GM13976 (cell line): ENCODE measurements at regions not wholly inside any gene's neighbourhood (a gene's known extent, or its start where the extent isn't known, plus 50 kb on each side); places are given as distances from the start of the nearest gene placed in this dataset.
A peak's percentile ranks its signal among the peaks of the same experiment; 100 is the strongest.
"Not testable (repeated sequence)": the region's sequence is repeated elsewhere in the genome, so short reads cannot be mapped to it uniquely, and the experiment has no call there.

Experiments
- DNase-seq: peaks from one replicate; pipeline ENCODE4 v3.0.0; 2012; ENCODE audit warnings: low spot score
- in situ Hi-C: fragments of 300-500 bp; cut with MboI; formaldehyde crosslinking; loops from one replicate; pipeline ENCODE4 v1.12.0; 2022; ENCODE audit warnings: low sequenced_read_pairs, mixed read lengths, inconsistent platforms; ENCODE audit not compliant: unreplicated experiment

GRCh38 chr1:120981489-120982094 is 92.0 kb downstream of the PPIAL4A start:
- in situ Hi-C loops = not testable (repeated sequence)

GRCh38 chr1:120994614-120995013 is 105.0 kb downstream of the PPIAL4A start:
- in situ Hi-C loops = not testable (repeated sequence)

More at GRCh38 chr1:120981489-120982094, 92.0 kb downstream of the PPIAL4A start:
- DNase-seq = not testable (repeated sequence)

DNA sequence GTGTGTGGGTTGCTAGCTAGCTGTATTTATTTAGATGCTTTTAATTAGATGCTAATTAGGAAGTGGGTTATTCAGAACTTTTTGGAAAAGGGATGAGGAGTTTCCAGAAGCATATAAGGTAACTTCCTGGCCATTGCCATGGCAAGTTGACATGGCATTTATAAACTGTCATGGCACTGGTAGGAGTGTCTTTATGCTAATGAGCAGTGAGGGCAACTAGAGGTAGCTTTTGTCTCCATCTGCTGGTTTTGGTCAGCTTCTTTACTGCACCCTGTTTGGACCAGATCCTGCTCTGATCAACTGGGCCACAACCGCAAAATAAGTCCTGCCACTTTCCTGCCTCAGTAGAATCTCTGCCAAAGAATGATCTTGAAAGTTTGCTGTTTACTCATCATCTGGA is 105.5 kb downstream of the PPIAL4A start:
- in situ Hi-C loops = not testable (repeated sequence)

More at GRCh38 chr1:120994614-120995013, 105.0 kb downstream of the PPIAL4A start:
- DNase-seq = not testable (repeated sequence)

GRCh38 chr1:121001090-121001726 is 111.6 kb downstream of the PPIAL4A start:
- DNase-seq, in situ Hi-C loops: not testable (repeated sequence)

More for the DNA sequence above, 105.5 kb downstream of the PPIAL4A start:
- DNase-seq = not testable (repeated sequence)

DNA sequence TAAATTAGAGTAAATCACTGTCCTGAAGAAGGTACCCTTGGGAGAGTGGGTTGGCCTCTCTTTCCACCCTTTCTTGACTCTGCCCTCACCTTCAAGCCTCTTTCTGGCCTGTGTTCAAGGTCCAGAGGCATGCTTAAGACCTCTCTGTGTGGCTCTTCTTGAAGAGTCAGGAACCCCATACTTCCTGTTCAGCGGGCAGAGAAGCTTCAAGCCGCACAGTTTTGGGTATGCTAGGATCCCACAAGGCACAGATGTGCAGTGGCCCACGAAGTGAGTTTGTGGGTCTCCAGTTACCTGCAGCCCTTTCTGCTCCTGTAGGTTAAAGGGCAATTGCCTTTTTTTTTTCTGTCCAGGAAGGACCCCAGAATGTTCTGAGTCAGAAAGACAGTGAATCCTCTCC is 113.7 kb downstream of the PPIAL4A start:
- DNase-seq, in situ Hi-C loops: not testable (repeated sequence)

- DNase-seq = peak; percentile 0
- in situ Hi-C loops = not testable (repeated sequence)
Measured at GRCh38 chr1:121006826-121007225, 117.3 kb downstream of the PPIAL4A start.

GRCh38 chr1:121007755-121008154 is 118.2 kb downstream of the PPIAL4A start:
- DNase-seq = peak; percentile 1
- in situ Hi-C loops = not testable (repeated sequence)

- in situ Hi-C loops, DNase-seq: not testable (repeated sequence)
Measured at GRCh38 chr1:121008512-121009215, 119.1 kb downstream of the PPIAL4A start.

DNA sequence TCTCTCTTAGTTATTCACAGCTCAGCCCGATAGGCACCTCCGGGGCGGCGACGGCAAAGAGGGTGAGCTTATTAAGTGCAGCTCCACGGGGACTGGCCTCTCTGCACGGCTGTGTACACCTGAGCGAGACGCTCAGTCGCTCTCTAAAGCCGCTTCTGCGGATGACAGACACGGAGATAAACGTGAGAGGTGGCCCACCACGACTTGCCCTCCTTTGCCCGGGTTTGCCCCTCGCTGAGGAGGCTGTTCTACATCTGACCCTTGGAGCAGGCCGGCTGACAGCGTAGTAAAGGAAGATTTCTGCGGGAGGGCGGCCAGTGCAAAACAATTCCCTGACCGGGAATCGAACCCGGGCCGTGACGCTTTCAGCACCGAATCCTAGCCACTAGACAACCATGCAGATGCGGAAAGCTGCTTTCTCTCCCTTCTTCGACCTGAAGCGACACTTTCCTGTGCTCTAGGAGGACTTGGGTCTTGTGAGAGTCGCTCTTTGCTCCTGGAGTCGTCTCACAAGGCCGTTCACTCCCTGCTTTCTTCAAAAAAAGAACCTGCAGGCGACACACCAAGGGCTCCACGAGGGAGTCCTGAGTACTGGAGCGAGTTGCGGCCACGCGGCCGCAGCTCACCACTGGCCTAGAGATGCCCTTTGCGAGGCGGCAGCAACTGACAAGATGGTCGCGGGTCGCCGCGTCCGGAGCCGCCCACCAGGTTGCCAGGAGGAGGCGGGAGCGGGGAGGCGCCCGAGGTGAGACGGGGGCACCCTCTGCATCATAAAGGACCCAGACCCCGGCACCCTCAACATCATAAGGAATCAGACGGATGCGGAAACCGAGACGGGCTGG is 119.9 kb downstream of the PPIAL4A start:
- in situ Hi-C loops = not testable (repeated sequence)
- DNase-seq = peak; percentile 23

DNA sequence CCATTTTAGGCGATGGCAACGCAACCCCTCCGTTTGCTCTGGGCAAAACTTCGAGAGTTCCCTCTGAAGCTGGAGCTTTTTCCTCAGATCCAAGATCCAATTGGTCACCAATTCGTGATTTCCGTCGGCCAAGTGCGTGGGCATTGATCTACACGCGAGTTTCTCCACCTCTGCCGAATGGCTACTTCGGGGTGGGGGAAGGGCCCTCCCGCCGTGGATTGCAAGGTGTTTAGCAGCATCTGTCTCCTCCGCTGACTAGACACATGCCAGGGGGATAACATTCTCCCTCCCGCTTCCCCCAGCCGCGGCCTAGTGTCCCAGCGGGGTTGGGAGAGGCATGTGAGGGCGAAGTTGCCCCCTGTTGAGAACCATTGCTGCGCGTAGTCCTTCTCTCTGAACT is 120.6 kb downstream of the PPIAL4A start:
- in situ Hi-C loops, DNase-seq: not testable (repeated sequence)

DNA sequence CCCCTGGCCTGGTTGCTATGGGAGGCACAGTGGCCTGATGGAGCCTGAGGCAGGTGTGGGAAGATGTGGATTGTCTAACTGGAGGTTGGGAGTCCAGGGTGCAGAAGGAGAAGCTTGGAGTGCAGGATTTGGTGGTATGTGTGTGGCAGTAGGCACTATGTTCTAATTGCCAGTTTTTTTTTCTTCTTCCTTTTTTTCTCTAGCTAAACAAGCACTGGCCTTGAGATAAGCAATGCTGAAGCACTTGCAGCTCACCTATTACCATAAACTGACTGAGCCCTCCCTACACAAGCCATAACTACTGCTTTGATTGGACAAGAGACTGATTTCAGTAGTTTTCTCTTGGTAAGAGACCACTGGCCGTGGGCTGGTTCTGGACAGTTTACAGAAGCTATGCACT is 123.6 kb downstream of the PPIAL4A start:
- in situ Hi-C loops, DNase-seq: not testable (repeated sequence)

DNA sequence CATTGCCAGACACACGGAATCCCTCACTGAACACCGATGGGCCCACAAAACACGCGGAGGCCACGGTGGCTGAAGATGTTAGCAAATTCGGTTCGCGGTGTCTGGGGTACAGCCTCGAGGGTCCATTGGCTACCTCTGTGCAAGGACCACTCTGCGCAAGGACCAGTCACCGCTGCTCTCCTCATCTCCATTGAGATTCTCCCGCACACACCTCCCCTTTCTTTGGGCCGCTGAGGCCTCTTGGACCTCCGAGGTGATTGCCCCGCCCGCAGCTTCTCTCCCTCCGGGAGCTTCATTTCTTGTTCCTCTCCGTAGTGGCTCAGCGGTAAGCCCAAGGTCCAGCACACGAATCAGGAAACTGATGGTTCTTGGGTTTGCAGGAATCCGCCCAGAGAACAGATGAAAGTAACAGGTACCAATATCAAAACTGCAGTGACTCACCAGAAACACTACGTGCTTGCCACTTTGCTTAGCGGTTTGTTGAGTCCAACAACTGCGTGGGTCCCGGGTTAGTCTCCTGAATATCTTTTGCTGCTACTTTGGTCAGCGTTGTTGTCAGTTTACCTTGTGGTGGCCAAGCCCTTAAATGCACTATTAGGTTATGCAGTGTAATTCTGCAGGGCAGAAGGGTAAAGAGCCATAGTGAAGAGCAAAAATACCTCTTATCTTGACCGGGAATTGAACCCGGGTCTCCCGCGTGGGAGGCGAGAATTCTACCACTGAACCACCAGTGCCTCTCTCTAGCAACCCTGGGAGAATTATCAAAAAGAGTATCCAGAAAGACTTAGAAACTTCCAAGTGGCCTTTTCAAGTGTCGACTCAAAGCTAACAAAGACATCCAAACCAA is 126.8 kb downstream of the PPIAL4A start:
- in situ Hi-C loops, DNase-seq: not testable (repeated sequence)

DNA sequence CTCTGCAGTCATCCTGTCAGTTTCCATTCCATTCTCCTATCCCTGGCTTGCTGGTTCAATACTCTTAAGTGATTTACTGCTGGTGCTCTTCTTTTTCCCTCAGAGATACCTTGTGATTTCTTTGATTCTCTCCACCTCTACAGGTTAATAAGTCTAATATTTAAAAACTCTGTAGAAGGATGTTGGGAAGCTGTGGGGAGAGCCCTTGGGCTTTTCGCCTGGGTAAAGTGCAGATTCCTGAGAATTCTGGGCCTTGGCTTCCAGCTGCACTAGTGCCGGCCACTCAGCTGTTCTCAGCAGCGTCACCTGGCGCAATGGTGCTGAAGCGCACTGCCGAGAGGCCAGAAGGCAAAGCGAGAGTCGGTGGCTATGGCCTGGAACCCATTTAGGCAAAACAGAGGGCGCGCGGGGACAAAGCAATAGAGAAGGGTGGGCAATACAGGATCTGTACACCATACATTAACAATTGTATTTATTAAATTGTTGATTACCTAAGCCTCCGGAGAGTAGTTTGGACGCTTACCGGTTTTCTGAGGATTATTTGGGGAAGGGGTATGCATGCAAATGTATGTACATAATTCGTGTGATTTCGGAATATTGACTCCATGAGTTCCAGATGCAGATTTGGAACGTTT is 130.3 kb downstream of the PPIAL4A start:
- in situ Hi-C loops, DNase-seq: not testable (repeated sequence)

GRCh38 chr1:121020350-121021236 is 131.0 kb downstream of the PPIAL4A start:
- DNase-seq = not testable (repeated sequence)

GRCh38 chr1:121021716-121022115 is 132.1 kb downstream of the PPIAL4A start:
- DNase-seq, in situ Hi-C loops: not testable (repeated sequence)

More at GRCh38 chr1:121020350-121021236, 131.0 kb downstream of the PPIAL4A start:
- in situ Hi-C loops = not testable (repeated sequence)

DNA sequence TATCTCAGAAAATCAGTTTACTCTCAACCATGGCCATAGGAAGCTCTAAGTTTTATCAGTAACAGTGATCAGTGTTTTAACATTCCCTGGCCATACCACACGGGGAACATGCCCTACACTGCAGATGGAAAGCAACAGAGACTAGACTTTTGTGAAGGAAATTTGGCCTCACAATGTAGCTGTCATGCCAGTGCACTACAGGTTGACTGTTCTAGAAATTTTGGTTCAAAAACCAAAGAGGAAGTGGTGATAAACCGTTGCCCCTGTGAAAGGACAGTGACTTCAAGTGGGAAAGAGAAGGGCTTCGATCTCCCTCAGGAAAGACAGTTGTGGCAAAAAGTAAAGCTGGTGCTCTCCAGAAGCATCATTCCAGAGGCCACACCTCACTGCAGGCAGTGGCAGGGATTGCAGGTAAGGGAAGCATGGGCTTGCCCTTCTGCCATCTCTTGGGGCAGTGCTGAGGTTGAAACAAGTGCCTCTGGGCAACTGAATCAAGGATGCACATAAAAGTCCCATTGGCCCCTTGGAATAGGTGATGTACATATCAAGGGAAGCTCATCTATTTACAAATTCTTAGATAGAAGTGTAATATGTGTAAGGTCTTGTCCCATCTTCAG is 143.4 kb downstream of the PPIAL4A start:
- DNase-seq, in situ Hi-C loops: not testable (repeated sequence)
